ENCODE measurements at regions not wholly inside any gene's neighbourhood (a gene's known extent, or its start where the extent isn't known, plus 50 kb on each side); places are given as distances from the start of the nearest gene placed in this dataset.
"Not testable (repeated sequence)": the region's sequence is repeated elsewhere in the genome, so short reads cannot be mapped to it uniquely, and the experiment has no call there.

- no peak for DNase-seq
These were observed 79.5 kb upstream of the UMPS start for GRCh38 chr3:124650798-124651197.

GRCh38 chr3:124651416-124651815 lies 78.8 kb upstream of the UMPS start:
- not testable (repeated sequence) for DNase-seq

GRCh38 chr3:124652009-124652408 lies 78.2 kb upstream of the UMPS start:
- no peak for DNase-seq

DNA sequence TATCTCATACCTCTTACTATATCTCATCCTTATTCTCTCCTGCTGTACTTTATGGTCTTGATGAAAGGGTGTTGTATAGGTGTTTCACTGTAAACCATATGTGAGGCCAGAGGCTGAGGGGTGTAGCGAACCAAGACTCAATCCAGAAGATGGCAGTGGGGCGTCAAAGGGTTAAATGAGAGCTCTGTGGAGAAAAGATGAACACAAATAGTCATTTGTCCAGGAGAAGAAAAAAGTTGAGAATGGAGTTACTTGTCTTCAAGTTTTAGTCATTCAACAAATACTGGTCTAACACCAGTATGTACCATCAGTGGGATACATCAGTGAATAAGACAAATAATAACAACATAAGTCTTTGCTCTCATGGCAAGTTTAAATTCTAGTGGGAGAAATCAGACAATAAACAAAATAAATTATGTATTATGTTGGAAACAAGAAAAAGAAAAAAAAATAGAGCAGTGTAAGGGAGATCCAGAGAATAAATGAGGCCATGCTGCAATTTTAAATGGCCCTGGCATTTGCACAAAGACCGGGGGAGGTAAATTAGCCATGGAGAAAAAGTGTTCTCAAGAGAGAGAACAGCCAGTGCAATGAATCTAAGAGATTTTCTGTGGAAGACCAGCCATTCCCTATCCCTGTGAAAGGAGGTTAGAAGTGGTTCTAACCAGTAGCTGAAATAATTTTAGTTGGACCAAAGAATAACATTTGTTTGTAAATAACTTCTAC lies 77.0 kb upstream of the UMPS start:
- DNase-seq: no peak

DNA sequence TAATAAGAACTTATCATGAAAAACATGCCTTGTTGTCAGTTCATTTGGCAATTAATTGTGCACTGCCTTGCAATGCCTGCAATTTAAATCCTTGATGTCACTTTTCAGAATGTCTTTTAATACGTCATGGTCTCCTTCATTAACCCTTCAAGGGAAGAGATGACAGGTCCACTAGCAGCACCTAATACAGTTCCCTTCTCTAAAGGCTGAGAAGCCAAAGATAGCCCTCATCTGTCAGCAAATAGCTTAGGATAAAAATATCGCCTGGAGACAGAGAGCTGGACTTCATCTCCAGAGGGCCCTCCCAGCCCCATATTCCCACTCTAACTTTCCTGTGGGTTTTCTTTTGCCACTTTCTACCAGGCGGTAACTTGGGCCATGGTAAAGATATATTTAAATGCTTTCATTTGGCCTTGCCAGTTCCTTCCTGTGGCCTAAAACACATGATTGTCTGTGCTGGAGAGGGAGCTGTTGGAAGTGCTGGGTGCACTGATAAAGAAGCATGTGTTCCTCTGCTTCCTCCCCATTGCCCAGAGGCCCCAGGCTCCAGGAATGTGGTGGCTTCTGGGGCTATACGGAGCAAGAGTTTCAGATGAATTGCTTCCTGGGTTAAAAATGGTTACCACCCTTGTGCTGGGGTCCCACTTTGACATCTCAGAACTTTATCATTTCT lies 76.3 kb upstream of the UMPS start:
- DNase-seq: no peak

- no peak for DNase-seq
These were observed 75.8 kb upstream of the UMPS start for GRCh38 chr3:124654470-124654845.

DNA sequence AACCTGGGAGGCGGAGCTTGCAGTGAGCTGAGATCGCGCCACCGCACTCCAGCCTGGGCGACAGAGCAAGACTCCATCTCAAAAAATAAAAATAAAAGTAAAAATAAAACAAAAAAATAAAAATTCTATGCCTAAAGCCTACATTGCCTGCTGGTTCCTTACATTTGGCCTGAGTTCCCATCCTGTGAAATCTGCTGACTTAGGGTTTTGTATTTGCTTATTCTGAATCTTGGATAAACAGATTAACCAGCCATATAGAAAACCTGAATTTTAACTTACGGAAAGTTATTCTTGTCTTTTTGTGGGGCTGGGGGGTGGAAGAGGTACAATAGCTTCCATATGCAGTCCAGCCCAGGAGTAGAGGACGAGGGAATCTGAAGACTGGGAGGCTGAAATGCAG lies 73.7 kb upstream of the UMPS start:
- no peak for DNase-seq

GRCh38 chr3:124657138-124657537 lies 73.1 kb upstream of the UMPS start:
- DNase-seq: no peak

- no peak for DNase-seq
These were observed 72.0 kb upstream of the UMPS start for GRCh38 chr3:124658270-124658669.

- DNase-seq: no peak
These were observed 71.1 kb upstream of the UMPS start for GRCh38 chr3:124659175-124659574.

DNA sequence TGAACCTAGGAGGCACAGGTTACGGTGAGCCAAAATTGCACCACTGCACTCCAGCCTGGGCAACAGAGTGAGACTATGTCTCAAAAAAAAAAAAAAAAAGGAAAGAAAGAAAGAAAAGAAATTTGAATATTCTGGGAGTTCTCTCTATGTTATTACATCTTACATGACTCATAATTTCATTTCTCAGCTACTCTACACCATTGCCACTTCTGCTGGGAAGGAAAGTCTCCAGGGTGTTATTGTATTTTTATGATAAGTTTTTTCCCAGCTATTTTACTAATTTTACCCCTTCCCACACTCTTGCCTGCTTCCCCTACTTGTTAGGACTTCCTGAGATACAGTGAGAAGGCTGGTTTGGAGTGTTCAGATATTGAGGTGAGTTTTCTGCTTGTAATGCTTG lies 69.7 kb upstream of the UMPS start:
- DNase-seq: no peak

DNA sequence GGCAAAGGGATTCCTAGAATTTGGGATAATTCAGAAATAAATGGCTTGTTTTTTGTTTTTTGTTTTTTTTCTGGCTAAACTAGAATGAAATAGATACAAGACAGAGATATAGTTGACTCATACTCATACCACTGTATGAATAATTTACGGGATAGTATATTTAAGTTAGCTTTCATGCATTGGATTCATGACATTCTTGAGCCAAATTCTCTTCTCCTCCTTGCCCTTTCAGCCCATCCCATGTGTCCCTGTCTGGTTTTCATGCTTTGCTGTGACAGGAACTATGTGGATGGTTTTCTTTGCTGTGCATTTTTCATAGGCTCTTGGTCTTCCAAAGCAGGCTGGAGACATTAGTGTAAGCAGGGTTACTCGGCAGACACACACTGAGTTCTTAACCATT lies 66.6 kb upstream of the UMPS start:
- no peak for DNase-seq

- DNase-seq: no peak
These were observed 65.4 kb upstream of the UMPS start for GRCh38 chr3:124664804-124665203.

DNA sequence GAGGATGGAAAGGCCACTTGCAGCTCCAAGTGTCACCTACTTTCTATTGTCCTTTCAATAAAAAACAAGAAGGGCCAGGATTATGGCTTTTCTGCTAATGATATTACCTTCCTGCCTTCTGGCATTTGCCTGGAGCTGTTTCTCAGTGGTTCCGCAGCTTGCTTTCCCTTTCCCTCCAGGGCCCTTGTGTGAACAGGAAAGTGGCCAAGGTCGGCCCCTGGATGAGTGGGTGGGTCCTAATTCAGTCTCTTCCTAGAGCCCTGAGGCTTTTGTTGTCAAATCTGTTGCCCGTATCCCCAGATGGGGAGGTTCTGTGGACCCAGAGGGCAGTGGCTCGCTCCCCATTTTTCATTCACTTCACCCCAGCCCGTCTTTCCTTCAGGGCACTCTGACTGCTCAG lies 64.2 kb upstream of the UMPS start:
- no peak for DNase-seq

DNA sequence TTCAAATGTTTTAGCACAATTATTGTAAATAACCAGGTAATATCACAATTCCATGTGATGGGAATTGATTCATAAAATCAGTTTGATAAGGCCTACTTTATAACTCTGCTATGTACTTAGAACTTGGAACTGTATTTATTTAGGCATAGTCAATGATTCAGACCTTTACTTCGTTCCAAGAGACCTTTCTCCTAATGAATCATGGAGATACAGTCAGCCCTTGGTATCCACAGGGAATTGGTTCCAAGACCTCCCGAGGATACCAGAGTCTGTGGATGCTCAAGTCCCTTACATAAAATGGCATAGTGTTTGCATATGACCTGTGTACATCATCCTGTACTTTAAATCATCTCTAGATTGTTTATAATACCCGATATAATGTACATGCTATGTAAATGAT lies 60.8 kb upstream of the UMPS start:
- no peak for DNase-seq

DNA sequence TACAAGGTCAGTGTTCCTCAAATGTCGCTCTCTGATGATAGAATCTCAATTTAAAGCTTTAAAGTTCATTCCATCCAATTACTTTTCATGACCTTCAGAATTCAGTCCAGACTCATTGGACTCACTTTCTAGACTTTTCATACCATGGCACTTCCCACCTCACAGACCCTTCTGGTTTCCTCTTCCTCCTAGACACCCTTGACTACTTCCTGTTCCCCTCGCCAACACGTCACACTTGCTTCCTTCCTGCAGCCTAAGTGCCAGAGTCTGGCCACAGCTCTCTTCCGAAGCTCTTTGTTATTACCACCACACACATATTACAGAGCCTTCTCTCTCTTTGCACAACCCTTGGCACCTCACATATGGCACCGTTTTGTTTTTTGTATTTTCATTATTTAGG lies 59.1 kb upstream of the UMPS start:
- DNase-seq: no peak

DNA sequence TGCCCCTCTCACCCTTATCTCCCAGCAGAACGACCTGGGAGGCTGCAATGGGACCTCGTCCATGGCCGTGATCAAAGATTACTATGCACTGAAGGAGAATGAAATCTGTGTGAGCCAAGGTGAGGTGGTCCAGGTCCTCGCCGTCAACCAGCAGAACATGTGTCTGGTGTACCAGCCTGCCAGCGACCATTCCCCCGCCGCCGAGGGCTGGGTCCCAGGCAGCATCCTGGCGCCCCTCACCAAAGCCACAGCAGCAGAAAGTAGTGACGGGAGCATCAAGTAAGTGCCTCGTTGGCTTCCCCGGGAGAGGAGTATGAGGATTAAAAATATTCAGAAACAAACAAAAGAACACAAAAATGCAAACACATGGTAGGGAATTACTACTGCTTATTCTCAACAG lies 55.9 kb upstream of the UMPS start:
- DNase-seq: no peak

DNA sequence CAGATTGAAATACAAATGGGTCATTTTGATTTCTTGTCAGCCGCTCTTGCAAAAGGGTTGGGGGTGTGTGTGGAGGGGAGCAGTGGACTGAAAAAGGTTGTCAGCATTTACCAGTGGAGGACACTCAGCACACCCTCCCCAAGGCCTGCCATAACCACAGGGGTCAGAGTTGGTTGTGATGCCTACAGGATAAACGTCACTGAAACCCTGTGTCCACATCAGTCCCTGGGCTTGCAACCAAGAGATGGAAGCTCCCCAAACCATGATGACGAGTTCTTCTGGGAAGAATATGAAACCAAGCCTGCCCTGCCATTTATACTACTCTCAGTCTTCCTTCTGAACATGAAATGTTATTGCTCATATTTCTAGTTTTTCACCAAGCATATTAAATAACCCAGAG lies 54.0 kb upstream of the UMPS start:
- DNase-seq: no peak

- DNase-seq: no peak
These were observed 51.1 kb upstream of the UMPS start for GRCh38 chr3:124679048-124679638.

All from NCI-H524 (cell line).